ENCODE measurements at regions not wholly inside any gene's neighbourhood (a gene's known extent, or its start where the extent isn't known, plus 50 kb on each side); places are given as distances from the start of the nearest gene placed in this dataset.

DNA sequence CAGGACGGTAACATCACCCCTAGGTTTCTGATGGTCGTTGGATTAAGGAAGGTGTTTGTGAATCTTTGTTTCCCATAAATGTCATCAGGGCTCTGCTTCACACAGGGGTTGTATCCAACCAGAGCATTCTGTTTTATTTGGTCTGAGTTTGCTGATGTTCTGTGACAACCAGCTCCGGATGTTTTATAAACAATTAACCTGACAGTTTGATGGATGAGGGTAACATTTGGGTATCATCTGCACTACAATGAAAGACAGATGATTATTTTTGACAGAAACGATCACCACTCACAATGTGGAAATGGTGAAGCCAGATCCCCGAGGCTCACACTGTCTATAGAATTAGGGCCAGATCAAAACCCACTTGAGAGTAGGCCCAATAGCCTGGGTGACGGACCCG lies 107.1 kb downstream of the CDC42EP3 start:
- Histone ChIP-seq H3K4me3 (ENCODE audit: extremely low read depth in 1 of 4, insufficient read depth in 2 of 4, low read depth in 3 of 4, low read length in 4 of 4) (no peak overlapping the region), H3K23me2 (ENCODE audit: low read depth, low read length) (no peaks in the 10 kb centered on the region), H3K27ac (ENCODE audit: low read depth, low read length) (no peak overlapping the region), H3K9ac (replicated peaks in 1 of 4; ENCODE audit: extremely low read depth in 1 of 4, low read depth in 3 of 4, low read length in 3 of 4) (no peak overlapping the region), H3K4me1 (replicated peaks in 1 of 4; ENCODE audit: control insufficient read depth in 3 of 4, insufficient read depth in 4 of 4, low read length in 3 of 4) (peaks cover 0 to 3% (median 0%) of the 10 kb centered on the region in 4 experiments; a peak in 1 of 7 replicates), H2BK5ac (ENCODE audit: low read depth, low read length) (no peak overlapping the region), H3K18ac (ENCODE audit: extremely low read depth, low read length) (no peak overlapping the region), H4K5ac (ENCODE audit: insufficient read length, low read depth, low read length) (no peak overlapping the region), H2AK5ac (ENCODE audit: low read depth, low read length) (no peak overlapping the region), H3K14ac (ENCODE audit: insufficient read length) (no peak overlapping the region), H3K79me1 (ENCODE audit: low read depth, low read length) (no peaks in the 10 kb centered on the region), H4K8ac (ENCODE audit: extremely low read depth, insufficient read depth, low read length) (no peak overlapping the region), H4K20me1 (replicated peaks in 1 of 2; ENCODE audit: control insufficient read depth in 1 of 2, insufficient read depth in 2 of 2, low read length in 2 of 2) (no peaks in the 10 kb centered on the region), H2BK20ac (ENCODE audit: low read length) (no peak overlapping the region), H3K27me3 (replicated peaks in 1 of 4; ENCODE audit: control insufficient read depth in 3 of 4, extremely low read depth in 1 of 4, insufficient read depth in 3 of 4, low read length in 3 of 4) (no peaks in the 10 kb centered on the region), H4K91ac (replicated peaks; ENCODE audit: insufficient read length, low read length) (no peak overlapping the region), H2BK120ac (replicated peaks; ENCODE audit: low read depth, low read length) (no peak overlapping the region), H2BK12ac (ENCODE audit: low read depth, low read length) (no peak overlapping the region), H3K79me2 (ENCODE audit: control insufficient read depth in 1 of 2, insufficient read depth in 2 of 2, low read length in 2 of 2) (no peaks in the 10 kb centered on the region), H3K36me3 (ENCODE audit: control insufficient read depth in 2 of 4, insufficient read depth in 4 of 4, low read length in 3 of 4) (no peaks in the 10 kb centered on the region), H3K56ac (replicated peaks; ENCODE audit: insufficient read length, low read depth, low read length) (no peak overlapping the region), H2AFZ (ENCODE audit: low read length) (no peak overlapping the region), H3K9me3 (ENCODE audit: insufficient read depth in 2 of 2, low read depth in 1 of 2, low read length in 1 of 2) (no peaks in the 10 kb centered on the region), H3K4ac (replicated peaks; ENCODE audit: insufficient read length, low read depth, low read length) (no peak overlapping the region), H3K4me2 (ENCODE audit: insufficient read depth in 1 of 2, low read depth in 2 of 2, low read length in 2 of 2) (no peak overlapping the region), H2BK15ac (ENCODE audit: low read length) (no peak overlapping the region), H3K23ac (ENCODE audit: insufficient read length) (no peak overlapping the region)
- WGBS, 2 experiments (ENCODE audit: extremely low coverage in 1 of 2, insufficient coverage in 1 of 2, insufficient read length in 1 of 2, insufficient replicate concordance in 2 of 2, low coverage in 1 of 2, low lambda C conversion rate in 2 of 2, missing lambda C conversion rate in 1 of 2): 96% methylated on average over 7 of the region's 7 CpGs; no CpG with 5 or more reads in 1 of the 2 experiments
- POLR2A ChIA-PET (ENCODE audit: partially characterized antibody): no interaction called here
- no peak for FAIRE-seq
- no peak for DNase-seq (ENCODE audit: low read depth in 1 of 2, low spot score in 2 of 2)
- CTCF ChIA-PET (ENCODE audit: partially characterized antibody): interaction anchor here (0.6 to 1.4 kb wide), 2 partner anchors 314 to 315 kb away, joined by 3 to 4 read pairs; no protein-coding TSS in a partner anchor
- no peak for TF ChIP-seq SP4 (IDR thresholded peaks at IDR 0.05; ENCODE audit: low read length)
- no peak for TF ChIP-seq TCF12 (IDR thresholded peaks at IDR 0.05; ENCODE audit: low read depth, low read length)
- TF ChIP-seq JUN (IDR thresholded peaks at IDR 0.05; ENCODE audit: low read depth, low read length): no peak
- TF ChIP-seq SAP30 (IDR thresholded peaks at IDR 0.05; ENCODE audit: insufficient read depth, insufficient replicate concordance, low read length): no peak
- TF ChIP-seq MAFK (IDR thresholded peaks at IDR 0.05; ENCODE audit: low read depth, low read length): no peak
- TF ChIP-seq, protein P1, sequence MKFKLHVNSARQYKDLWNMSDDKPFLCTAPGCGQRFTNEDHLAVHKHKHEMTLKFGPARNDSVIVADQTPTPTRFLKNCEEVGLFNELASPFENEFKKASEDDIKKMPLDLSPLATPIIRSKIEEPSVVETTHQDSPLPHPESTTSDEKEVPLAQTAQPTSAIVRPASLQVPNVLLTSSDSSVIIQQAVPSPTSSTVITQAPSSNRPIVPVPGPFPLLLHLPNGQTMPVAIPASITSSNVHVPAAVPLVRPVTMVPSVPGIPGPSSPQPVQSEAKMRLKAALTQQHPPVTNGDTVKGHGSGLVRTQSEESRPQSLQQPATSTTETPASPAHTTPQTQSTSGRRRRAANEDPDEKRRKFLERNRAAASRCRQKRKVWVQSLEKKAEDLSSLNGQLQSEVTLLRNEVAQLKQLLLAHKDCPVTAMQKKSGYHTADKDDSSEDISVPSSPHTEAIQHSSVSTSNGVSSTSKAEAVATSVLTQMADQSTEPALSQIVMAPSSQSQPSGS (IDR thresholded peaks at IDR 0.05; ENCODE audit: low read length): no peak

Data from H1 (cell line).